HEK293 (cell line): ENCODE measurements at regions not wholly inside any gene's neighbourhood (a gene's known extent, or its start where the extent isn't known, plus 50 kb on each side); places are given as distances from the start of the nearest gene placed in this dataset.

ENCODE experiments used
- CTCF ChIA-PET: fragments of 350-600 bp; formaldehyde crosslinking; extraction: SDS; loops from one replicate; lab custom pipeline; 2021; ENCODE audit warnings: antibody characterized with exemption; lab: Yijun Ruan, JAX
- POLR2A ChIA-PET: fragments of 300-600 bp; formaldehyde crosslinking; extraction: SDS; loops from one replicate; lab custom pipeline; 2020; ENCODE audit warnings: antibody characterized with exemption, inconsistent platforms; lab: Yijun Ruan, JAX
- H3K27ac ChIP-seq: fragments of 200-500 bp; sonication (Bioruptor generic); 2 replicates; pipeline ENCODE4 v1.5.1; 2014; ENCODE audit warnings: low read depth, low read length, control low read depth, inconsistent platforms; ENCODE audit errors: extremely low read depth
- H3K36me3 ChIP-seq, 2 experiments: fragments of 200-500 bp in 1 of 2; sonication (Bioruptor generic) in 1 of 2; 1 replicate in 1 of 2; 2 replicates in 1 of 2; pipeline ENCODE4 v1.5.1; 2014 to 2017; ENCODE audit warnings: inconsistent platforms in 2 of 2, low read length in 2 of 2; ENCODE audit not compliant: control insufficient read depth in 2 of 2, insufficient read depth in 1 of 2
- H3K4me1 ChIP-seq: fragments of 200-500 bp; sonication (Bioruptor generic); 2 replicates; pipeline ENCODE4 v1.5.1; 2014; ENCODE audit warnings: mild to moderate bottlenecking, low read length, inconsistent platforms; ENCODE audit not compliant: control insufficient read depth, insufficient read depth
- H3K4me3 ChIP-seq: 2 replicates; pipeline ENCODE4 v1.5.1; 2011; ENCODE audit warnings: low read depth, mild to moderate bottlenecking, control low read depth, low read length, moderate library complexity
- H3K9me3 ChIP-seq: fragments of 200-500 bp; sonication (Bioruptor generic); 2 replicates; pipeline ENCODE4 v1.5.1; 2014; ENCODE audit warnings: low read depth, low read length, inconsistent platforms; ENCODE audit not compliant: control insufficient read depth, insufficient read depth
- KLF1 ChIP-seq: fragments of 450-650 bp; formaldehyde crosslinking; IDR thresholded peaks from 2 replicates; pipeline ENCODE4 v1.5.1; 2016; ENCODE audit warnings: missing biosample characterization, missing genetic modification characterization
- KLF9 ChIP-seq: fragments of 450-650 bp; formaldehyde crosslinking; IDR thresholded peaks from 2 replicates; pipeline ENCODE4 v1.5.1; 2016; ENCODE audit warnings: missing biosample characterization, missing genetic modification characterization, low read depth
- SALL2 ChIP-seq: fragments of 450-650 bp; formaldehyde crosslinking; IDR thresholded peaks from 2 replicates; pipeline ENCODE4 v1.5.0; 2017; ENCODE audit warnings: missing biosample characterization, mild to moderate bottlenecking, missing genetic modification characterization, borderline replicate concordance
- SP7 ChIP-seq: fragments of 450-650 bp; formaldehyde crosslinking; IDR thresholded peaks from 2 replicates; pipeline ENCODE4 v1.5.1; 2016; ENCODE audit warnings: missing biosample characterization, missing genetic modification characterization
- ZFP41 ChIP-seq: fragments of 450-650 bp; formaldehyde crosslinking; IDR thresholded peaks from 2 replicates; pipeline ENCODE4 v1.5.1; 2016; ENCODE audit warnings: missing biosample characterization, missing genetic modification characterization, borderline replicate concordance
- ZIC2 ChIP-seq: fragments of 450-650 bp; formaldehyde crosslinking; IDR thresholded peaks from 2 replicates; pipeline ENCODE4 v1.5.1; 2016; ENCODE audit warnings: missing biosample characterization, missing genetic modification characterization
- ZNF112 ChIP-seq: fragments of 450-650 bp; formaldehyde crosslinking; IDR thresholded peaks from 2 replicates; pipeline ENCODE4 v1.5.0; 2017; ENCODE audit warnings: missing biosample characterization, missing genetic modification characterization
- ZNF23 ChIP-seq: fragments of 450-650 bp; formaldehyde crosslinking; IDR thresholded peaks from 2 replicates; pipeline ENCODE4 v1.5.1; 2016; ENCODE audit warnings: missing biosample characterization, missing genetic modification characterization, borderline replicate concordance
- ZNF266 ChIP-seq: fragments of 450-650 bp; formaldehyde crosslinking; IDR thresholded peaks from 2 replicates; pipeline ENCODE4 v1.5.1; 2016; ENCODE audit warnings: missing biosample characterization, missing genetic modification characterization, low read depth
- ZNF521 ChIP-seq: fragments of 450-650 bp; formaldehyde crosslinking; IDR thresholded peaks from 2 replicates; pipeline ENCODE4 v1.5.1; 2017; ENCODE audit warnings: missing biosample characterization, mild to moderate bottlenecking, missing genetic modification characterization
- ZNF624 ChIP-seq: fragments of 450-650 bp; formaldehyde crosslinking; IDR thresholded peaks from 2 replicates; pipeline ENCODE4 v1.5.1; 2017; ENCODE audit warnings: missing biosample characterization, missing genetic modification characterization
- ZNF626 ChIP-seq: fragments of 450-650 bp; sonication (Bioruptor Pico); formaldehyde crosslinking; IDR thresholded peaks from 2 replicates; pipeline ENCODE4 v1.5.1; 2018; ENCODE audit warnings: missing biosample characterization, missing genetic modification characterization, inconsistent platforms
- ZNF677 ChIP-seq: fragments of 450-650 bp; IDR thresholded peaks from 2 replicates; pipeline ENCODE4 v1.5.0; 2018; ENCODE audit warnings: missing biosample characterization, mild to moderate bottlenecking, missing genetic modification characterization, moderate library complexity
- TF ChIP-seq, protein P1 (sequence below): fragments of 450-650 bp; formaldehyde crosslinking; IDR thresholded peaks from 2 replicates; pipeline ENCODE4 v1.5.1; 2016; ENCODE audit warnings: missing biosample characterization, missing genetic modification characterization
- TF ChIP-seq, protein P2 (sequence below): fragments of 450-650 bp; formaldehyde crosslinking; IDR thresholded peaks from 2 replicates; pipeline ENCODE4 v1.5.1; 2016; ENCODE audit warnings: missing biosample characterization, missing genetic modification characterization
- TF ChIP-seq, protein P3 (sequence below): fragments of 450-650 bp; formaldehyde crosslinking; IDR thresholded peaks from 2 replicates; pipeline ENCODE4 v1.5.1; 2016; ENCODE audit warnings: missing biosample characterization, missing genetic modification characterization
- TF ChIP-seq, protein P4 (sequence below): fragments of 450-650 bp; formaldehyde crosslinking; IDR thresholded peaks from 2 replicates; pipeline ENCODE4 v1.5.1; 2016; ENCODE audit warnings: missing biosample characterization, missing genetic modification characterization
- TF ChIP-seq, protein P5 (sequence below): fragments of 450-650 bp; formaldehyde crosslinking; conservative IDR thresholded peaks from 2 replicates; pipeline ENCODE4 v1.5.1; 2016; ENCODE audit warnings: low read depth, missing biosample characterization, missing genetic modification characterization

DNA sequence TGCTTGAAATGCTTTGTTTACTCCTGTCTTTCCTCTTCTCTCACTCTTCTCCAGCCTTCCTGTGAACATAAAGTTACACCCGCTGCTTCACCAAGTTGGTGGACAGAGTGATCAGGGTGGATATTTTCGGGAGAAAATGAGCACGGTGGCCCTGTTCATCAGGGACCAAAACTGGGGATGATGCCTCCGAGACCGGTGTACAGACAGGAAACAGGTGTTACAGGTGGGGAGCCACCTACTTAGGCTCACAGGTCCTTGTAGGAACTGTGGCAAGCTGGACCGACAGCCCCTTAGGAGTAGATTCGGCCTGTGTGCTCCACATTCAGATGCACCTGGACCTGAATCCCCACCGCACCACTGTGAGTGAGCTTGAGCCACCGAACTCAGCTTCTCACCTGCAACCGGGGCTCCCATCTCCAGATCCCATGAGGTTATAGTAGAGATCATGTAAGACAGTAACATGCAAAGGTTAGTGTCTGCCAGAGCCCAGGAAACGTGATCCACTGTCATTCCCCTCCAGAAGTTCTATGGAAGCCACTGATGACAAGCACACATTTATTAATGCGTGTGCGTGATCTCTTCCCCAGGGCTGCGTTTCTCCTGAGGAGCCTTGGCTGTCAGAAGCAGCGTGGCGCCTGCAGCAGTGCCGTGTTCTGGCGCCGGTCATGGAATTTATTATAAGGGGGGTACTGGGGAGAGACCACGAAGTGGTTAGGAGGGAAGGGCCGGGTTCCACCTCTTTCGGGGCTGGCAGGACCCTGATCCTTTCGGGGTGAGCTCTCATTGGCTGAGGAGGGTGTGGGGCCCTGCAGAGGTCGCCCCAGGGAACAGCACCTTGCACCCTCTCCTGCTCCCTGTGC is 94.2 kb downstream of the ERMARD start:
- H3K36me3 ChIP-seq: no peaks in the 10 kb centered on the region
- CTCF ChIA-PET: interaction anchor here (0.7 to 4.6 kb wide), 2 partner anchors 14 to 285 kb away, joined by 3 to 32 read pairs; no protein-coding TSS in a partner anchor
- TF ChIP-seq, protein P1, sequence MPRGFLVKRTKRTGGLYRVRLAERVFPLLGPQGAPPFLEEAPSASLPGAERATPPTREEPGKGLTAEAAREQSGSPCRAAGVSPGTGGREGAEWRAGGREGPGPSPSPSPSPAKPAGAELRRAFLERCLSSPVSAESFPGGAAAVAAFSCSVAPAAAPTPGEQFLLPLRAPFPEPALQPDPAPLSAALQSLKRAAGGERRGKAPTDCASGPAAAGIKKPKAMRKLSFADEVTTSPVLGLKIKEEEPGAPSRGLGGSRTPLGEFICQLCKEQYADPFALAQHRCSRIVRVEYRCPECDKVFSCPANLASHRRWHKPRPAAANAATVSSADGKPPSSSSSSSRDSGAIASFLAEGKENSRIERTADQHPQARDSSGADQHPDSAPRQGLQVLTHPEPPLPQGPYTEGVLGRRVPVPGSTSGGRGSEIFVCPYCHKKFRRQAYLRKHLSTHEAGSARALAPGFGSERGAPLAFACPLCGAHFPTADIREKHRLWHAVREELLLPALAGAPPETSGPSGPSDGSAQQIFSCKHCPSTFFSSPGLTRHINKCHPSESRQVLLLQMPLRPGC (tag by site-specific recombination): no peak
- no peak for TF ChIP-seq ZNF677 (tag by site-specific recombination)
- TF ChIP-seq, protein P2, sequence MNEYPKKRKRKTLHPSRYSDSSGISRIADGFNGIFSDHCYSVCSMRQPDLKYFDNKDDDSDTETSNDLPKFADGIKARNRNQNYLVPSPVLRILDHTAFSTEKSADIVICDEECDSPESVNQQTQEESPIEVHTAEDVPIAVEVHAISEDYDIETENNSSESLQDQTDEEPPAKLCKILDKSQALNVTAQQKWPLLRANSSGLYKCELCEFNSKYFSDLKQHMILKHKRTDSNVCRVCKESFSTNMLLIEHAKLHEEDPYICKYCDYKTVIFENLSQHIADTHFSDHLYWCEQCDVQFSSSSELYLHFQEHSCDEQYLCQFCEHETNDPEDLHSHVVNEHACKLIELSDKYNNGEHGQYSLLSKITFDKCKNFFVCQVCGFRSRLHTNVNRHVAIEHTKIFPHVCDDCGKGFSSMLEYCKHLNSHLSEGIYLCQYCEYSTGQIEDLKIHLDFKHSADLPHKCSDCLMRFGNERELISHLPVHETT: no peak
- TF ChIP-seq ZNF521 (tag by site-specific recombination): no peak
- TF ChIP-seq ZFP41 (tag by site-specific recombination): no peak
- TF ChIP-seq, protein P3, sequence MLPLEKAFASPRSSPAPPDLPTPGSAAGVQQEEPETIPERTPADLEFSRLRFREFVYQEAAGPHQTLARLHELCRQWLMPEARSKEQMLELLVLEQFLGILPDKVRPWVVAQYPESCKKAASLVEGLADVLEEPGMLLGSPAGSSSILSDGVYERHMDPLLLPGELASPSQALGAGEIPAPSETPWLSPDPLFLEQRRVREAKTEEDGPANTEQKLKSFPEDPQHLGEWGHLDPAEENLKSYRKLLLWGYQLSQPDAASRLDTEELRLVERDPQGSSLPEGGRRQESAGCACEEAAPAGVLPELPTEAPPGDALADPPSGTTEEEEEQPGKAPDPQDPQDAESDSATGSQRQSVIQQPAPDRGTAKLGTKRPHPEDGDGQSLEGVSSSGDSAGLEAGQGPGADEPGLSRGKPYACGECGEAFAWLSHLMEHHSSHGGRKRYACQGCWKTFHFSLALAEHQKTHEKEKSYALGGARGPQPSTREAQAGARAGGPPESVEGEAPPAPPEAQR (tag by site-specific recombination): no peak
- TF ChIP-seq ZNF23 (tag by site-specific recombination): no peak
- TF ChIP-seq, all 188 proteins: peak for 0
- H3K4me3 ChIP-seq: no peak overlapping the region
- no peaks in the 10 kb centered on the region for H3K9me3 ChIP-seq
- no peak overlapping the region for H3K27ac ChIP-seq
- POLR2A ChIA-PET: no interaction called here
- H3K4me1 ChIP-seq: no peaks in the 10 kb centered on the region

DNA sequence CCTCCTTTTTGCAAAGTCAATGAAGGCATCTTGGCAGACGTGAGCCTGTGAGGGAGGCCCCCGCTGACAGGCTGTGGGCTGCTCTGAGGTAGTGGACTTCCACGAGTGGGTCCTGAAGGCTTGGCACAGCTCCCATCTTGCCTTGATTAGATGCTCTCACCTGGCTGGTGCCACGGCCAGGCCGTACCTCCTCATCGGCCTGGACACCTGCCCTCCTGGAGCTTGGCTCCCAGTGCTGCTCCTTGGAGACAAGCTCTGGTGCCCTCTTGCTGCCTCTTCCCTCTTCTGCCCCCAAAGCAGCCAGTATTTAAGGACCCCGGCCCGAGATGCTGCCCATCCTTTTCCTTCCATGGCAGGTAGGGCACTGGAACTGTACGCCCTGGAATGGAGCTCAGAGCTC is 93.5 kb downstream of the ERMARD start:
- CTCF ChIA-PET: interaction anchor here (0.7 to 4.6 kb wide), 3 partner anchors 13 to 905 kb away, joined by 3 to 32 read pairs (median 4); no protein-coding TSS in a partner anchor
- H3K27ac ChIP-seq: no peak overlapping the region
- POLR2A ChIA-PET: no interaction called here
- H3K9me3 ChIP-seq: no peaks in the 10 kb centered on the region
- H3K4me1 ChIP-seq: no peaks in the 10 kb centered on the region
- TF ChIP-seq ZNF112 (tag by site-specific recombination) (no peak), ZNF626 (tag by site-specific recombination) (no peak), SP7 (tag by site-specific recombination) (no peak)
- no peaks in the 10 kb centered on the region for H3K36me3 ChIP-seq
- no peak overlapping the region for H3K4me3 ChIP-seq

DNA sequence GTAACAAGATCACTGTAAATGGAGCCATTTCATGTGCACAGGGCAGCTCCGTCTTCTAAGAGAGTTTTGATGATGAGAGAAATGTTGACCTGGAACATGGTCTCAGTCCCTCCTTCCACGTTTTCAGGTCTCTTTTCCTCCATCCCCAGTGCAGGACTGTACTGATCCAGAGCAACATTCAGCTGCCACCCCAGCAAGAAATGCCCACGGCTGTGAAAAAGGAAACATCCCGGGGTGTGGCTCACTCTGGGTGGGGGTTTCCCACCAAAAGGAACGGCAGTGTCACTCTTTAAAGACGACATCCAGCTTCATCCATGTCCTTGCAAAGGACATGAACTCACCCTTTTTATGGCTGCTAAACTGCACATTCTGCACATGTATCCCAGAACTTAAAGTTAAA is 92.6 kb downstream of the ERMARD start:
- CTCF ChIA-PET: interaction anchor here (0.6 to 4.6 kb wide), 4 partner anchors 12 to 686 kb away, joined by 3 to 32 read pairs (median 4); no protein-coding TSS in a partner anchor
- POLR2A ChIA-PET: no interaction called here
- Histone ChIP-seq H3K9me3 (no peaks in the 10 kb centered on the region), H3K27ac (no peak overlapping the region), H3K4me1 (no peaks in the 10 kb centered on the region), H3K36me3 (no peaks in the 10 kb centered on the region), H3K4me3 (no peak overlapping the region)
- no peak for TF ChIP-seq KLF1
- TF ChIP-seq ZNF624: no peak
- no peak for TF ChIP-seq ZNF266 (tag by site-specific recombination)
- TF ChIP-seq KLF9 (tag by site-specific recombination): no peak
- no peak for TF ChIP-seq ZIC2
- TF ChIP-seq, protein P4, sequence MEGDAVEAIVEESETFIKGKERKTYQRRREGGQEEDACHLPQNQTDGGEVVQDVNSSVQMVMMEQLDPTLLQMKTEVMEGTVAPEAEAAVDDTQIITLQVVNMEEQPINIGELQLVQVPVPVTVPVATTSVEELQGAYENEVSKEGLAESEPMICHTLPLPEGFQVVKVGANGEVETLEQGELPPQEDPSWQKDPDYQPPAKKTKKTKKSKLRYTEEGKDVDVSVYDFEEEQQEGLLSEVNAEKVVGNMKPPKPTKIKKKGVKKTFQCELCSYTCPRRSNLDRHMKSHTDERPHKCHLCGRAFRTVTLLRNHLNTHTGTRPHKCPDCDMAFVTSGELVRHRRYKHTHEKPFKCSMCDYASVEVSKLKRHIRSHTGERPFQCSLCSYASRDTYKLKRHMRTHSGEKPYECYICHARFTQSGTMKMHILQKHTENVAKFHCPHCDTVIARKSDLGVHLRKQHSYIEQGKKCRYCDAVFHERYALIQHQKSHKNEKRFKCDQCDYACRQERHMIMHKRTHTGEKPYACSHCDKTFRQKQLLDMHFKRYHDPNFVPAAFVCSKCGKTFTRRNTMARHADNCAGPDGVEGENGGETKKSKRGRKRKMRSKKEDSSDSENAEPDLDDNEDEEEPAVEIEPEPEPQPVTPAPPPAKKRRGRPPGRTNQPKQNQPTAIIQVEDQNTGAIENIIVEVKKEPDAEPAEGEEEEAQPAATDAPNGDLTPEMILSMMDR (tag by site-specific recombination): no peak
- TF ChIP-seq, protein P5, sequence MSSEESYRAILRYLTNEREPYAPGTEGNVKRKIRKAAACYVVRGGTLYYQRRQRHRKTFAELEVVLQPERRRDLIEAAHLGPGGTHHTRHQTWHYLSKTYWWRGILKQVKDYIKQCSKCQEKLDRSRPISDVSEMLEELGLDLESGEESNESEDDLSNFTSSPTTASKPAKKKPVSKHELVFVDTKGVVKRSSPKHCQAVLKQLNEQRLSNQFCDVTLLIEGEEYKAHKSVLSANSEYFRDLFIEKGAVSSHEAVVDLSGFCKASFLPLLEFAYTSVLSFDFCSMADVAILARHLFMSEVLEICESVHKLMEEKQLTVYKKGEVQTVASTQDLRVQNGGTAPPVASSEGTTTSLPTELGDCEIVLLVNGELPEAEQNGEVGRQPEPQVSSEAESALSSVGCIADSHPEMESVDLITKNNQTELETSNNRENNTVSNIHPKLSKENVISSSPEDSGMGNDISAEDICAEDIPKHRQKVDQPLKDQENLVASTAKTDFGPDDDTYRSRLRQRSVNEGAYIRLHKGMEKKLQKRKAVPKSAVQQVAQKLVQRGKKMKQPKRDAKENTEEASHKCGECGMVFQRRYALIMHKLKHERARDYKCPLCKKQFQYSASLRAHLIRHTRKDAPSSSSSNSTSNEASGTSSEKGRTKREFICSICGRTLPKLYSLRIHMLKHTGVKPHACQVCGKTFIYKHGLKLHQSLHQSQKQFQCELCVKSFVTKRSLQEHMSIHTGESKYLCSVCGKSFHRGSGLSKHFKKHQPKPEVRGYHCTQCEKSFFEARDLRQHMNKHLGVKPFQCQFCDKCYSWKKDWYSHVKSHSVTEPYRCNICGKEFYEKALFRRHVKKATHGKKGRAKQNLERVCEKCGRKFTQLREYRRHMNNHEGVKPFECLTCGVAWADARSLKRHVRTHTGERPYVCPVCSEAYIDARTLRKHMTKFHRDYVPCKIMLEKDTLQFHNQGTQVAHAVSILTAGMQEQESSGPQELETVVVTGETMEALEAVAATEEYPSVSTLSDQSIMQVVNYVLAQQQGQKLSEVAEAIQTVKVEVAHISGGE: no peak
- TF ChIP-seq SALL2 (tag by site-specific recombination): no peak
